HepG2 (cell line): ENCODE measurements at regions not wholly inside any gene's neighbourhood (a gene's known extent, or its start where the extent isn't known, plus 50 kb on each side); places are given as distances from the start of the nearest gene placed in this dataset.

Experiments used
- ARNTL ChIP-seq: sonication (generic); formaldehyde crosslinking; IDR thresholded peaks from 2 replicates; pipeline ENCODE4 v1.4.0; 2020; ENCODE audit warnings: mild to moderate bottlenecking, missing genetic modification reagents
- ATF2 ChIP-seq: sonication (generic); formaldehyde crosslinking; IDR thresholded peaks from 2 replicates; pipeline ENCODE4 v1.4.0; 2020; ENCODE audit warnings: missing genetic modification reagents
- ATRX ChIP-seq: sonication (generic); formaldehyde crosslinking; IDR thresholded peaks from 2 replicates; pipeline ENCODE4 v1.4.0; 2020; ENCODE audit warnings: missing genetic modification reagents, borderline replicate concordance
- DMTF1 ChIP-seq: sonication (generic); formaldehyde crosslinking; IDR thresholded peaks from 2 replicates; pipeline ENCODE4 v1.4.0; 2020; ENCODE audit warnings: mild to moderate bottlenecking, missing genetic modification reagents
- HES4 ChIP-seq: sonication (generic); formaldehyde crosslinking; IDR thresholded peaks from 2 replicates; pipeline ENCODE4 v1.9.0; 2021; ENCODE audit warnings: mild to moderate bottlenecking, missing genetic modification reagents, borderline replicate concordance
- IKZF1 ChIP-seq: fragments of 450-650 bp; IDR thresholded peaks from 2 replicates; pipeline ENCODE4 v1.7.1; 2016
- IKZF4 ChIP-seq: sonication (generic); formaldehyde crosslinking; IDR thresholded peaks from 2 replicates; pipeline ENCODE4 v1.5.1; 2020; ENCODE audit warnings: borderline replicate concordance, mild to moderate bottlenecking, low read depth, missing genetic modification reagents; ENCODE audit errors: not compliant biosample characterization
- NFIC ChIP-seq: IDR thresholded peaks from 2 replicates; pipeline ENCODE4 v1.6.1; 2012; ENCODE audit warnings: mild to moderate bottlenecking, low read length, inconsistent platforms
- PHF5A ChIP-seq: IDR thresholded peaks from one replicate; pipeline ENCODE4 v1.6.1; 2018; ENCODE audit warnings: low read depth, missing genetic modification reagents; ENCODE audit not compliant: unreplicated experiment
- POLR2A ChIP-seq, 2 experiments: IDR thresholded peaks; 2 replicates each; pipeline ENCODE4 v1.6.1; 2011; ENCODE audit warnings: low read depth in 2 of 2, low read length in 2 of 2, mild to moderate bottlenecking in 1 of 2, moderate library complexity in 1 of 2; ENCODE audit not compliant: insufficient read depth in 1 of 2
- POLR2AphosphoS5 ChIP-seq: IDR thresholded peaks from 2 replicates; pipeline ENCODE4 v1.6.1; 2012; ENCODE audit warnings: low read depth, low read length
- POLR2G ChIP-seq: fragments of 200-400 bp; formaldehyde crosslinking; IDR thresholded peaks from 2 replicates; pipeline ENCODE4 v1.6.1; 2018; ENCODE audit warnings: mild to moderate bottlenecking, low read depth, low read length, moderate library complexity
- RARG ChIP-seq: sonication (generic); formaldehyde crosslinking; IDR thresholded peaks from 2 replicates; pipeline ENCODE4 v1.4.0; 2020; ENCODE audit warnings: low read depth, mild to moderate bottlenecking, missing genetic modification reagents
- REL ChIP-seq: sonication (generic); formaldehyde crosslinking; conservative IDR thresholded peaks from 2 replicates; pipeline ENCODE4 v1.8.0; 2022; ENCODE audit warnings: mild to moderate bottlenecking, missing genetic modification reagents, moderate library complexity
- SMC3 ChIP-seq: IDR thresholded peaks from 2 replicates; pipeline ENCODE4 v1.6.1; 2011; ENCODE audit warnings: low read length, improper control_type of control experiment
- TGIF2 ChIP-seq: IDR thresholded peaks from 2 replicates; pipeline ENCODE4 v1.6.1; 2016; ENCODE audit warnings: control low read depth, missing compliant biosample characterization
- THAP9 ChIP-seq: sonication (generic); formaldehyde crosslinking; IDR thresholded peaks from 2 replicates; pipeline ENCODE4; 2020; ENCODE audit warnings: missing genetic modification reagents, mild to moderate bottlenecking, borderline replicate concordance
- ZFP37 ChIP-seq: sonication (generic); formaldehyde crosslinking; IDR thresholded peaks from 2 replicates; pipeline ENCODE4 v1.4.0; 2020; ENCODE audit warnings: missing genetic modification reagents, borderline replicate concordance
- ZGPAT ChIP-seq: IDR thresholded peaks from 2 replicates; pipeline ENCODE4 v1.6.1; 2016; ENCODE audit warnings: mild to moderate bottlenecking
- ZNF180 ChIP-seq: sonication (generic); formaldehyde crosslinking; IDR thresholded peaks from 2 replicates; pipeline ENCODE4 v1.4.0; 2020; ENCODE audit warnings: low read depth, missing genetic modification reagents, borderline replicate concordance
- ZNF30 ChIP-seq: sonication (generic); formaldehyde crosslinking; IDR thresholded peaks from 2 replicates; pipeline ENCODE4 v1.5.0; 2020; ENCODE audit warnings: mild to moderate bottlenecking, missing genetic modification reagents
- ZNF446 ChIP-seq: sonication (generic); formaldehyde crosslinking; IDR thresholded peaks from 2 replicates; pipeline ENCODE4 v1.5.0; 2020; ENCODE audit warnings: mild to moderate bottlenecking, missing genetic modification reagents
- ZNF713 ChIP-seq: sonication (generic); formaldehyde crosslinking; IDR thresholded peaks from 2 replicates; pipeline ENCODE4 v1.4.0; 2020; ENCODE audit warnings: mild to moderate bottlenecking, missing genetic modification reagents

- TF ChIP-seq ATF2 (CRISPR knock-in tag) = peak; percentile 41; the same call in 1 of the 2 replicates
- TF ChIP-seq ZFP37 (CRISPR knock-in tag) = no peak
- TF ChIP-seq DMTF1 (CRISPR knock-in tag) = no peak
- TF ChIP-seq ZGPAT = no peak
- peak; percentile 42; the same call in 1 of the 2 replicates for TF ChIP-seq ZNF30 (CRISPR knock-in tag)
- no peak for TF ChIP-seq POLR2G
- TF ChIP-seq TGIF2 = no peak
- TF ChIP-seq POLR2AphosphoS5 = no peak
- TF ChIP-seq THAP9 (CRISPR knock-in tag) = no peak
- no peak for TF ChIP-seq HES4
- TF ChIP-seq SMC3 = peak; percentile 96
- TF ChIP-seq ZNF180 (CRISPR knock-in tag) = no peak
- no peak for TF ChIP-seq ZNF713 (CRISPR knock-in tag)
- TF ChIP-seq PHF5A (CRISPR knock-in tag) = no peak
- TF ChIP-seq IKZF4 (CRISPR knock-in tag) = peak; percentile 51
- TF ChIP-seq IKZF1 = no peak
- TF ChIP-seq POLR2A (IDR thresholded peaks at IDR 0.05; ENCODE audit: insufficient read depth in 1 of 2, low read depth in 2 of 2, low read length in 2 of 2) = no peak
- TF ChIP-seq REL = no peak
- peak; percentile 78; the same call in 1 of the 2 replicates for TF ChIP-seq NFIC
- TF ChIP-seq ARNTL (CRISPR knock-in tag) = no peak
- TF ChIP-seq RARG (CRISPR knock-in tag) = no peak
- no peak for TF ChIP-seq ZNF446 (CRISPR knock-in tag)
- TF ChIP-seq ATRX (CRISPR knock-in tag) = no peak
Observed at GRCh38 chr2:84302513-84303412, 156.3 kb downstream of the SUCLG1 start (continued).
